GM12892 (cell line): ENCODE measurements at regions not wholly inside any gene's neighbourhood (a gene's known extent, or its start where the extent isn't known, plus 50 kb on each side); places are given as distances from the start of the nearest gene placed in this dataset.

Experiments
- POLR2A ChIP-seq: IDR thresholded peaks from 2 replicates; pipeline ENCODE4 v1.6.1; 2011; ENCODE audit warnings: low read depth, low read length, control low read depth
- POLR2AphosphoS5 ChIP-seq: IDR thresholded peaks from 2 replicates; pipeline ENCODE4 v1.6.1; 2011; ENCODE audit warnings: low read depth, low read length, control low read depth
- TAF1 ChIP-seq: IDR thresholded peaks from 2 replicates; pipeline ENCODE4 v1.6.1; 2011; ENCODE audit warnings: low read depth, mild to moderate bottlenecking, control low read depth, low read length, borderline replicate concordance

DNA sequence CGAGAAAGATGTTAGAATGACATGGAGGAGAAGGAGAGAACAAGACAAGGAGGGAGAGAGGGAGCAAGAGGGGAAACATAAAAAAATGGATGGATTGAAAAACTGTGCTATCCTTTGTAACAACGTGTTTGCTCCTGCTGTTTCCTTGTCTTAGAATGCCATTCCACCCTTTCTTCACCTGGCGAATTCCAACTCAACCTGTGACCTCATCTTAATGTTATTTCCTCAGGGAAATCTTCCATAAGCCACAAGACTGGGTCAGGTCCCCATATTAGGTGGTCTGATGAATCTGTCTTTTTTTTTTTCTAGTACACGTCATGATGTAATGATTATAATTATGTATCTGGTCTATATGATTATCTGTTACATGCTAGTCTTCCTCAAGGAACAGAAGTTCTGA is 195.0 kb upstream of the MAF start:
- TF ChIP-seq POLR2A: no peak
- no peak for TF ChIP-seq POLR2AphosphoS5
- no peak for TF ChIP-seq TAF1
